ENCODE measurements at regions not wholly inside any gene's neighbourhood (a gene's known extent, or its start where the extent isn't known, plus 50 kb on each side); places are given as distances from the start of the nearest gene placed in this dataset.

- TF ChIP-seq CREM (IDR thresholded peaks at IDR 0.05) (peak; percentile 56), CREM (CRISPR knock-in tag; IDR thresholded peaks at IDR 0.05) (0 out of 2 replicates have a peak, but pooled peaks have one; percentile 43), ZNF605 (CRISPR knock-in tag; IDR thresholded peaks at IDR 0.05) (0 out of 2 replicates have a peak, but pooled peaks have one; percentile 49), HNF4G (IDR thresholded peaks at IDR 0.05; ENCODE audit: borderline replicate concordance, low read depth, low read length) (peak; percentile 21; the same call in 1 of the 2 replicates), HNF4G (CRISPR knock-in tag; IDR thresholded peaks at IDR 0.05; ENCODE audit: borderline replicate concordance, low read depth) (no peak; the same call in 1 of the 2 replicates), SALL1 (CRISPR knock-in tag; IDR thresholded peaks at IDR 0.05) (peak; percentile 80), ZNF280B (CRISPR knock-in tag; IDR thresholded peaks at IDR 0.05; ENCODE audit: borderline replicate concordance) (peak; percentile 74; the same call in 1 of the 2 replicates), NRL (CRISPR knock-in tag; IDR thresholded peaks at IDR 0.05; ENCODE audit: borderline replicate concordance) (peak; percentile 51; the same call in 1 of the 2 replicates), DRAP1 (CRISPR knock-in tag; IDR thresholded peaks at IDR 0.05) (peak; percentile 45; the same call in 1 of the 2 replicates), TRAFD1 (CRISPR knock-in tag; IDR thresholded peaks at IDR 0.05; ENCODE audit: borderline replicate concordance) (0 out of 2 replicates have a peak, but pooled peaks have one; percentile 83), STAT5B (CRISPR knock-in tag; IDR thresholded peaks at IDR 0.05) (no peak), THAP11 (CRISPR knock-in tag; IDR thresholded peaks at IDR 0.05) (peak; percentile 31; the same call in 1 of the 2 replicates), ZNF724P (CRISPR knock-in tag; IDR thresholded peaks at IDR 0.05; ENCODE audit: borderline replicate concordance) (no peak), PAX8 (CRISPR knock-in tag; IDR thresholded peaks at IDR 0.05; ENCODE audit: borderline replicate concordance) (0 out of 2 replicates have a peak, but pooled peaks have one; percentile 46), CBX5 (CRISPR knock-in tag; IDR thresholded peaks at IDR 0.05; ENCODE audit: borderline replicate concordance) (peak; percentile 59; the same call in 1 of the 2 replicates), ZNF484 (CRISPR knock-in tag; IDR thresholded peaks at IDR 0.05; ENCODE audit: borderline replicate concordance, low read depth) (no peak), ZFP37 (CRISPR knock-in tag; IDR thresholded peaks at IDR 0.05; ENCODE audit: borderline replicate concordance) (no peak), EED (CRISPR knock-in tag; IDR thresholded peaks at IDR 0.05) (0 out of 2 replicates have a peak, but pooled peaks have one; percentile 70), ZNF350 (CRISPR knock-in tag; IDR thresholded peaks at IDR 0.05; ENCODE audit: borderline replicate concordance, low read depth) (peak; percentile 74; the same call in 1 of the 2 replicates), FOXP4 (CRISPR knock-in tag; IDR thresholded peaks at IDR 0.05) (peak; percentile 30; the same call in 1 of the 2 replicates)
- TF ChIP-seq, protein P1, sequence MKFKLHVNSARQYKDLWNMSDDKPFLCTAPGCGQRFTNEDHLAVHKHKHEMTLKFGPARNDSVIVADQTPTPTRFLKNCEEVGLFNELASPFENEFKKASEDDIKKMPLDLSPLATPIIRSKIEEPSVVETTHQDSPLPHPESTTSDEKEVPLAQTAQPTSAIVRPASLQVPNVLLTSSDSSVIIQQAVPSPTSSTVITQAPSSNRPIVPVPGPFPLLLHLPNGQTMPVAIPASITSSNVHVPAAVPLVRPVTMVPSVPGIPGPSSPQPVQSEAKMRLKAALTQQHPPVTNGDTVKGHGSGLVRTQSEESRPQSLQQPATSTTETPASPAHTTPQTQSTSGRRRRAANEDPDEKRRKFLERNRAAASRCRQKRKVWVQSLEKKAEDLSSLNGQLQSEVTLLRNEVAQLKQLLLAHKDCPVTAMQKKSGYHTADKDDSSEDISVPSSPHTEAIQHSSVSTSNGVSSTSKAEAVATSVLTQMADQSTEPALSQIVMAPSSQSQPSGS (CRISPR knock-in tag; IDR thresholded peaks at IDR 0.05), result 0 out of 2 replicates have a peak, but pooled peaks have one; percentile 55
Observed at GRCh38 chr16:85234310-85235204, 122.3 kb upstream of the CIBAR2 start (continued).
